HG03520 (cell line): ENCODE measurements at regions not wholly inside any gene's neighbourhood (a gene's known extent, or its start where the extent isn't known, plus 50 kb on each side); places are given as distances from the start of the nearest gene placed in this dataset.
A peak's percentile ranks its signal among the peaks of the same experiment; 100 is the strongest.
"Not testable (repeated sequence)": the region's sequence is repeated elsewhere in the genome, so short reads cannot be mapped to it uniquely, and the experiment has no call there.

ENCODE experiments used
- ATAC-seq: cut with Tn5 transposase; IDR thresholded peaks from one replicate; pipeline ENCODE4 v1.9.1; 2021; ENCODE audit warnings: mild to moderate bottlenecking, moderate library complexity; ENCODE audit not compliant: unreplicated experiment

GRCh38 chr9:106179191-106179590, 484.9 kb downstream of the TMEM38B start:
- ATAC-seq: no peak

- ATAC-seq: not testable (repeated sequence)
These were observed 509.6 kb downstream of the TMEM38B start for GRCh38 chr9:106203815-106204516.

- no peak for ATAC-seq
These were observed 513.0 kb downstream of the TMEM38B start for GRCh38 chr9:106207298-106207697.

- no peak for ATAC-seq
These were observed 524.1 kb downstream of the TMEM38B start for GRCh38 chr9:106218427-106218826.

- ATAC-seq: peak; percentile 79
These were observed 524.5 kb downstream of the TMEM38B start for GRCh38 chr9:106218854-106219253.

- ATAC-seq: no peak
These were observed 526.1 kb downstream of the TMEM38B start for GRCh38 chr9:106220415-106220814.

GRCh38 chr9:106228861-106229260, 534.5 kb downstream of the TMEM38B start:
- ATAC-seq: no peak

- no peak for ATAC-seq
These were observed 538.8 kb downstream of the TMEM38B start for GRCh38 chr9:106233116-106233515.

- ATAC-seq: not testable (repeated sequence)
These were observed 566.6 kb downstream of the TMEM38B start for GRCh38 chr9:106260908-106261307.

- no peak for ATAC-seq
These were observed 583.6 kb downstream of the TMEM38B start for GRCh38 chr9:106277966-106278365.

- ATAC-seq: no peak
These were observed 579.2 kb upstream of the ZNF462 start for GRCh38 chr9:106283769-106284168.

- no peak for ATAC-seq
These were observed 578.7 kb upstream of the ZNF462 start for GRCh38 chr9:106284296-106284695.

GRCh38 chr9:106286249-106286648, 576.7 kb upstream of the ZNF462 start:
- ATAC-seq: no peak

- no peak for ATAC-seq
These were observed 575.8 kb upstream of the ZNF462 start for GRCh38 chr9:106287091-106287631.

- no peak for ATAC-seq
These were observed 575.2 kb upstream of the ZNF462 start for GRCh38 chr9:106287731-106288130.

- ATAC-seq: no peak
These were observed 574.3 kb upstream of the ZNF462 start for GRCh38 chr9:106288689-106289088.

- no peak for ATAC-seq
These were observed 571.2 kb upstream of the ZNF462 start for GRCh38 chr9:106291786-106292185.

GRCh38 chr9:106296426-106296825, 566.5 kb upstream of the ZNF462 start:
- no peak for ATAC-seq

- ATAC-seq: no peak
These were observed 564.0 kb upstream of the ZNF462 start for GRCh38 chr9:106298997-106299396.

GRCh38 chr9:106304401-106304920, 558.5 kb upstream of the ZNF462 start:
- ATAC-seq: no peak

GRCh38 chr9:106305428-106306133, 557.4 kb upstream of the ZNF462 start:
- ATAC-seq: no peak

- no peak for ATAC-seq
These were observed 555.3 kb upstream of the ZNF462 start for GRCh38 chr9:106307670-106308069.
